HepG2 (cell line): ENCODE measurements at regions not wholly inside any gene's neighbourhood (a gene's known extent, or its start where the extent isn't known, plus 50 kb on each side); places are given as distances from the start of the nearest gene placed in this dataset.

ENCODE experiments used
- ARHGAP35 ChIP-seq: sonication (generic); formaldehyde crosslinking; IDR thresholded peaks from 2 replicates; pipeline ENCODE4 v1.9.0; 2022; ENCODE audit warnings: mild to moderate bottlenecking, inconsistent platforms, moderate library complexity, missing genetic modification reagents, borderline replicate concordance
- ARID4A ChIP-seq: sonication (generic); formaldehyde crosslinking; IDR thresholded peaks from 2 replicates; pipeline ENCODE4 v1.5.0; 2020; ENCODE audit warnings: mild to moderate bottlenecking, missing genetic modification reagents, borderline replicate concordance
- ASH2L ChIP-seq: fragments of 300-600, 200-600 bp; sonication (generic); IDR thresholded peaks from 2 replicates; pipeline ENCODE4 v1.7.0; 2017; ENCODE audit warnings: low read depth, mild to moderate bottlenecking, moderate library complexity, mixed read lengths, low read length; ENCODE audit not compliant: insufficient read length
- HMG20B ChIP-seq: conservative IDR thresholded peaks from 2 replicates; pipeline ENCODE4 v1.6.1; 2016; ENCODE audit warnings: missing genetic modification reagents, missing compliant biosample characterization
- IRF1 ChIP-seq: sonication (generic); formaldehyde crosslinking; IDR thresholded peaks from 2 replicates; pipeline ENCODE4 v1.4.0; 2020; ENCODE audit warnings: low read depth, mild to moderate bottlenecking, missing genetic modification reagents
- JUND ChIP-seq: sonication (generic); formaldehyde crosslinking; IDR thresholded peaks from 2 replicates; pipeline ENCODE4 v1.8.0; 2022; ENCODE audit warnings: mild to moderate bottlenecking, missing genetic modification reagents
- MBNL3 ChIP-seq: fragments of 250-450 bp; sonication (Bioruptor Pico); conservative IDR thresholded peaks from 2 replicates; pipeline ENCODE4 v1.8.0; 2022; ENCODE audit warnings: mild to moderate bottlenecking, inconsistent platforms
- MEIS2 ChIP-seq: sonication (generic); formaldehyde crosslinking; IDR thresholded peaks from 2 replicates; pipeline ENCODE4 v1.9.0; 2021; ENCODE audit warnings: mild to moderate bottlenecking, missing genetic modification reagents
- NFIC ChIP-seq: IDR thresholded peaks from 2 replicates; pipeline ENCODE4 v1.6.1; 2012; ENCODE audit warnings: mild to moderate bottlenecking, low read length, inconsistent platforms
- NFKB2 ChIP-seq: sonication (generic); formaldehyde crosslinking; IDR thresholded peaks from 2 replicates; pipeline ENCODE4 v1.4.0; 2020; ENCODE audit warnings: missing genetic modification reagents, borderline replicate concordance
- NFYC ChIP-seq: IDR thresholded peaks from 2 replicates; pipeline ENCODE4 v1.6.1; 2016; ENCODE audit warnings: missing genetic modification reagents, missing compliant biosample characterization
- SNAPC5 ChIP-seq: sonication (generic); formaldehyde crosslinking; IDR thresholded peaks from 2 replicates; pipeline ENCODE4 v1.8.1; 2023; ENCODE audit warnings: mild to moderate bottlenecking, missing genetic modification reagents, borderline replicate concordance
- ZFP1 ChIP-seq: IDR thresholded peaks from 2 replicates; pipeline ENCODE4 v1.6.1; 2016
- ZFP90 ChIP-seq: sonication (generic); formaldehyde crosslinking; IDR thresholded peaks from 2 replicates; pipeline ENCODE4 v1.8.0; 2022; ENCODE audit warnings: missing genetic modification reagents, mild to moderate bottlenecking, inconsistent platforms, borderline replicate concordance
- ZFP91 ChIP-seq: sonication (generic); formaldehyde crosslinking; IDR thresholded peaks from 2 replicates; pipeline ENCODE4 v1.9.0; 2022; ENCODE audit warnings: missing genetic modification reagents, mild to moderate bottlenecking, borderline replicate concordance
- ZFX ChIP-seq: sonication (generic); formaldehyde crosslinking; IDR thresholded peaks from 2 replicates; pipeline ENCODE4 v1.4.0; 2020; ENCODE audit warnings: mild to moderate bottlenecking, low read depth, missing genetic modification reagents, moderate library complexity
- ZNF234 ChIP-seq: sonication (generic); formaldehyde crosslinking; conservative IDR thresholded peaks from 2 replicates; pipeline ENCODE4 v1.5.1; 2020; ENCODE audit warnings: mild to moderate bottlenecking, missing genetic modification reagents
- ZNF501 ChIP-seq: sonication (generic); formaldehyde crosslinking; IDR thresholded peaks from 2 replicates; pipeline ENCODE4 v1.5.1; 2020; ENCODE audit warnings: mild to moderate bottlenecking, moderate library complexity, missing genetic modification reagents
- ZNF598 ChIP-seq: sonication (generic); formaldehyde crosslinking; IDR thresholded peaks from 2 replicates; pipeline ENCODE4 v1.5.1; 2020; ENCODE audit warnings: mild to moderate bottlenecking, missing genetic modification reagents, borderline replicate concordance
- ZSCAN30 ChIP-seq: sonication (generic); formaldehyde crosslinking; IDR thresholded peaks from 2 replicates; pipeline ENCODE4 v1.5.0; 2020; ENCODE audit warnings: mild to moderate bottlenecking, missing genetic modification reagents
- ZSCAN5A ChIP-seq: sonication (generic); formaldehyde crosslinking; IDR thresholded peaks from 2 replicates; pipeline ENCODE4 v1.8.0; 2022; ENCODE audit warnings: mild to moderate bottlenecking, missing genetic modification reagents, borderline replicate concordance

GRCh38 chr15:31265090-31265870 lies 61.4 kb upstream of the KLF13 start (continued):
- peak; percentile 60; the same call in 1 of the 2 replicates for TF ChIP-seq ARID4A (CRISPR knock-in tag)
- TF ChIP-seq IRF1 (CRISPR knock-in tag): no peak
- TF ChIP-seq ZNF501 (CRISPR knock-in tag): peak; percentile 64; the same call in 1 of the 2 replicates
- 0 out of 2 replicates have a peak, but pooled peaks have one; percentile 11 for TF ChIP-seq NFYC (CRISPR knock-in tag)
- no peak; the same call in 1 of the 2 replicates for TF ChIP-seq MEIS2 (CRISPR knock-in tag)
- TF ChIP-seq NFKB2 (CRISPR knock-in tag): peak; percentile 7; the same call in 1 of the 2 replicates
- peak; percentile 82 for TF ChIP-seq ZFX (CRISPR knock-in tag)
- TF ChIP-seq ARHGAP35: no peak
- no peak for TF ChIP-seq ZFP1 (CRISPR knock-in tag)
- TF ChIP-seq HMG20B (CRISPR knock-in tag): no peak
- peak; percentile 44; the same call in 1 of the 2 replicates for TF ChIP-seq ZFP90 (CRISPR knock-in tag)
- TF ChIP-seq ASH2L: peak; percentile 74
- TF ChIP-seq ZNF234 (CRISPR knock-in tag): no peak; the same call in 1 of the 2 replicates
- no peak for TF ChIP-seq SNAPC5 (CRISPR knock-in tag)
- TF ChIP-seq JUND (CRISPR knock-in tag): 0 out of 2 replicates have a peak, but pooled peaks have one; percentile 4
- TF ChIP-seq ZSCAN5A (CRISPR knock-in tag): no peak
- TF ChIP-seq MBNL3 (CRISPR knock-in tag): no peak
- peak; percentile 72; the same call in 1 of the 2 replicates for TF ChIP-seq ZFP91 (CRISPR knock-in tag)
- no peak for TF ChIP-seq ZNF598
- TF ChIP-seq NFIC: no peak
- no peak for TF ChIP-seq ZSCAN30
